Mesenchymal stem cell (in vitro differentiated cells and primary cell): ENCODE measurements at regions not wholly inside any gene's neighbourhood (a gene's known extent, or its start where the extent isn't known, plus 50 kb on each side); places are given as distances from the start of the nearest gene placed in this dataset.

Experiments
- DNase-seq: peaks from one replicate; pipeline ENCODE4 v3.0.0-alpha.2; 2013
- H2AFZ ChIP-seq: one replicate; pipeline ENCODE4 v1.6.1; 2013; ENCODE audit warnings: low read depth, mild to moderate bottlenecking, control low read depth, inconsistent platforms, low read length, moderate library complexity
- H2AK5ac ChIP-seq: 2 replicates; pipeline ENCODE4 v1.6.1; 2013; ENCODE audit warnings: low read length, moderate library complexity, mild to moderate bottlenecking, inconsistent platforms; ENCODE audit not compliant: severe bottlenecking
- H2BK120ac ChIP-seq: one replicate; pipeline ENCODE4 v1.6.1; 2013; ENCODE audit warnings: low read depth, mild to moderate bottlenecking, inconsistent platforms, low read length, moderate library complexity
- H2BK12ac ChIP-seq, 2 experiments: one replicate each; pipeline ENCODE4 v1.6.1; 2013; ENCODE audit warnings: inconsistent platforms in 2 of 2, low read length in 2 of 2, mild to moderate bottlenecking in 2 of 2, moderate library complexity in 2 of 2, control low read depth in 1 of 2
- H2BK15ac ChIP-seq: one replicate; pipeline ENCODE4 v1.6.1; 2013; ENCODE audit warnings: mild to moderate bottlenecking, low read depth, inconsistent platforms; ENCODE audit not compliant: poor library complexity, severe bottlenecking
- H2BK5ac ChIP-seq: 2 replicates; pipeline ENCODE4 v1.6.1; 2013; ENCODE audit warnings: low read depth, mild to moderate bottlenecking, low read length, control low read depth, inconsistent platforms; ENCODE audit not compliant: poor library complexity, severe bottlenecking
- H3K14ac ChIP-seq, 2 experiments: one replicate each; pipeline ENCODE4 v1.6.1; 2013; ENCODE audit warnings: inconsistent platforms in 2 of 2, low read length in 2 of 2, control low read depth in 1 of 2, mild to moderate bottlenecking in 1 of 2, moderate library complexity in 1 of 2
- H3K18ac ChIP-seq, 2 experiments: one replicate each; pipeline ENCODE4 v1.6.1; 2013; ENCODE audit warnings: inconsistent platforms in 2 of 2, low read length in 2 of 2, control low read depth in 1 of 2, low read depth in 1 of 2, mild to moderate bottlenecking in 1 of 2
- H3K23ac ChIP-seq, 2 experiments: one replicate each; pipeline ENCODE4 v1.6.1; 2013; ENCODE audit warnings: inconsistent platforms in 2 of 2, low read length in 2 of 2, mild to moderate bottlenecking in 2 of 2, moderate library complexity in 2 of 2, control low read depth in 1 of 2
- H3K27ac ChIP-seq: 2 replicates; pipeline ENCODE4 v1.5.1; 2013; ENCODE audit warnings: mild to moderate bottlenecking, moderate library complexity, low read length, control low read depth, inconsistent platforms; ENCODE audit not compliant: poor library complexity, severe bottlenecking
- H3K27me3 ChIP-seq, 2 experiments: 2 replicates each; pipeline versions ENCODE4 v1.6.1 to v1.7.0; 2013; ENCODE audit warnings: low read length in 2 of 2, mild to moderate bottlenecking in 2 of 2, moderate library complexity in 2 of 2, control low read depth in 1 of 2, inconsistent platforms in 1 of 2; ENCODE audit not compliant: control insufficient read depth in 1 of 2, insufficient read depth in 1 of 2
- H3K36me3 ChIP-seq, 2 experiments: 2 replicates each; pipeline versions ENCODE4 v1.6.1 to v1.7.0; 2013; ENCODE audit warnings: low read length in 2 of 2, control low read depth in 1 of 2, inconsistent platforms in 1 of 2, low read depth in 1 of 2, mild to moderate bottlenecking in 1 of 2; ENCODE audit not compliant: insufficient read depth in 2 of 2, control insufficient read depth in 1 of 2
- H3K4ac ChIP-seq, 2 experiments: one replicate each; pipeline ENCODE4 v1.6.1; 2013; ENCODE audit warnings: inconsistent platforms in 2 of 2, low read length in 2 of 2, mild to moderate bottlenecking in 2 of 2, moderate library complexity in 2 of 2, control low read depth in 1 of 2, low read depth in 1 of 2
- H3K4me1 ChIP-seq: 2 replicates; pipeline ENCODE4 v1.6.1; 2013; ENCODE audit warnings: low read depth, low read length, control low read depth; ENCODE audit not compliant: control insufficient read depth, insufficient read depth
- H3K4me2 ChIP-seq: 2 replicates; pipeline ENCODE4 v1.6.1; 2013; ENCODE audit warnings: low read length, mild to moderate bottlenecking, inconsistent platforms; ENCODE audit not compliant: poor library complexity, severe bottlenecking
- H3K4me3 ChIP-seq, 2 experiments: 2 replicates each; pipeline versions ENCODE4 v1.5.1 to v1.7.0; 2013; ENCODE audit warnings: low read length in 2 of 2, mild to moderate bottlenecking in 2 of 2, control low read depth in 1 of 2, low read depth in 1 of 2; ENCODE audit not compliant: insufficient read depth in 1 of 2
- H3K79me1 ChIP-seq: replicated peaks from 2 replicates; pipeline ENCODE4 v1.6.1; 2013; ENCODE audit warnings: mild to moderate bottlenecking, control low read depth, low read length, inconsistent platforms; ENCODE audit not compliant: poor library complexity, severe bottlenecking
- H3K9ac ChIP-seq: 2 replicates; pipeline ENCODE4 v1.7.0; 2013; ENCODE audit warnings: mild to moderate bottlenecking, low read length, moderate library complexity
- H3K9me3 ChIP-seq: 2 replicates; pipeline ENCODE4 v1.7.0; 2013; ENCODE audit warnings: mild to moderate bottlenecking, low read length; ENCODE audit not compliant: control insufficient read depth
- H4K8ac ChIP-seq: one replicate; pipeline ENCODE4 v1.6.1; 2013; ENCODE audit warnings: inconsistent platforms, mild to moderate bottlenecking, low read length, moderate library complexity
- H4K91ac ChIP-seq: one replicate; pipeline ENCODE4 v1.6.1; 2013; ENCODE audit warnings: mild to moderate bottlenecking, low read length, inconsistent platforms
- WGBS: methylation state at CpG from one replicate; pipeline ENCODE4 v1.1.7; 2013; ENCODE audit warnings: mixed read lengths; 5-methylcytosine and 5-hydroxymethylcytosine counted together

- Histone ChIP-seq H2BK120ac (no peak overlapping the region), H3K9me3 (peaks cover 24% of the 10 kb centered on the region), H3K9ac (no peak overlapping the region), H3K4me2 (no peak overlapping the region), H2AFZ (no peak overlapping the region), H2BK5ac (no peak overlapping the region), H3K4me3 (no peak overlapping the region), H3K14ac (no peak overlapping the region), H3K79me1 (no peaks in the 10 kb centered on the region), H3K18ac (no peak overlapping the region), H4K91ac (no peak overlapping the region), H3K27me3 (no peaks in the 10 kb centered on the region), H2AK5ac (no peak overlapping the region), H3K4ac (no peak overlapping the region), H3K36me3 (no peaks in the 10 kb centered on the region), H2BK15ac (no peak overlapping the region), H3K23ac (no peak overlapping the region), H3K27ac (no peak overlapping the region), H2BK12ac (no peak overlapping the region), H4K8ac (no peak overlapping the region), H3K4me1 (no peaks in the 10 kb centered on the region)
- WGBS: 85% methylated on average over 2 of the region's 2 CpGs
- DNase-seq: no peak
Measured at GRCh38 chr5:3943859-3944258, 348.2 kb downstream of the IRX1 start.

GRCh38 chr5:3944930-3945329 lies 349.3 kb downstream of the IRX1 start:
- H2BK15ac ChIP-seq: no peak overlapping the region
- no peaks in the 10 kb centered on the region for H3K4me1 ChIP-seq

GRCh38 chr5:3948838-3949237 lies 353.2 kb downstream of the IRX1 start:
- H3K4ac ChIP-seq: no peak overlapping the region
- no peak overlapping the region for H2AFZ ChIP-seq
- peaks cover 16% of the 10 kb centered on the region for H3K9me3 ChIP-seq
- H3K18ac ChIP-seq: no peak overlapping the region
- H3K27me3 ChIP-seq: no peaks in the 10 kb centered on the region
- no peak overlapping the region for H2BK120ac ChIP-seq
- DNase-seq: no peak
- no peak overlapping the region for H3K14ac ChIP-seq
- H2BK5ac ChIP-seq: no peak overlapping the region
- H3K4me2 ChIP-seq: no peak overlapping the region
- no peak overlapping the region for H4K91ac ChIP-seq
- H3K79me1 ChIP-seq: no peaks in the 10 kb centered on the region
- H3K4me3 ChIP-seq: no peak overlapping the region
- H4K8ac ChIP-seq: no peak overlapping the region
- no peak overlapping the region for H3K27ac ChIP-seq
- H3K36me3 ChIP-seq: no peaks in the 10 kb centered on the region
- no peak overlapping the region for H3K23ac ChIP-seq
- no peaks in the 10 kb centered on the region for H3K4me1 ChIP-seq
- no peak overlapping the region for H3K9ac ChIP-seq
- no peak overlapping the region for H2AK5ac ChIP-seq
- WGBS: 57% methylated on average over 4 of the region's 4 CpGs
- no peak overlapping the region for H2BK15ac ChIP-seq
- no peak overlapping the region for H2BK12ac ChIP-seq

More at GRCh38 chr5:3944930-3945329, 349.3 kb downstream of the IRX1 start:
- H3K4me2 ChIP-seq: no peak overlapping the region
- no peak overlapping the region for H2AK5ac ChIP-seq
- no peak overlapping the region for H3K27ac ChIP-seq
- H2AFZ ChIP-seq: no peak overlapping the region
- no peak overlapping the region for H3K23ac ChIP-seq
- H2BK120ac ChIP-seq: no peak overlapping the region
- H3K14ac ChIP-seq: no peak overlapping the region
- no peaks in the 10 kb centered on the region for H3K79me1 ChIP-seq
- 100% methylated on average over 10 of the region's 13 CpGs for WGBS
- no peaks in the 10 kb centered on the region for H3K36me3 ChIP-seq
- no peak overlapping the region for H3K9ac ChIP-seq
- no peak overlapping the region for H4K8ac ChIP-seq
- no peak overlapping the region for H2BK5ac ChIP-seq
- H3K9me3 ChIP-seq: peaks cover 24% of the 10 kb centered on the region
- no peak overlapping the region for H3K18ac ChIP-seq
- H3K4me3 ChIP-seq: no peak overlapping the region
- DNase-seq: no peak
- H4K91ac ChIP-seq: no peak overlapping the region
- no peak overlapping the region for H3K4ac ChIP-seq
- no peaks in the 10 kb centered on the region for H3K27me3 ChIP-seq
- H2BK12ac ChIP-seq: no peak overlapping the region

GRCh38 chr5:3954199-3954598 lies 358.6 kb downstream of the IRX1 start:
- H4K91ac ChIP-seq: no peak overlapping the region
- no peak overlapping the region for H2BK5ac ChIP-seq
- H3K23ac ChIP-seq: no peak overlapping the region
- H3K14ac ChIP-seq: no peak overlapping the region
- no peak overlapping the region for H2AFZ ChIP-seq
- H3K27ac ChIP-seq: no peak overlapping the region
- H3K79me1 ChIP-seq: no peaks in the 10 kb centered on the region
- DNase-seq: no peak
- H3K4me2 ChIP-seq: no peak overlapping the region
- H3K4ac ChIP-seq: no peak overlapping the region
- no peak overlapping the region for H2AK5ac ChIP-seq
- H2BK120ac ChIP-seq: no peak overlapping the region
- WGBS: 40% methylated on average over 3 of the region's 3 CpGs
- H3K9me3 ChIP-seq: peaks cover 33% of the 10 kb centered on the region
- no peak overlapping the region for H3K4me3 ChIP-seq
- H4K8ac ChIP-seq: no peak overlapping the region
- no peak overlapping the region for H2BK15ac ChIP-seq
- H2BK12ac ChIP-seq: no peak overlapping the region
- no peak overlapping the region for H3K18ac ChIP-seq
- no peak overlapping the region for H3K9ac ChIP-seq
- no peaks in the 10 kb centered on the region for H3K36me3 ChIP-seq
- H3K4me1 ChIP-seq: no peaks in the 10 kb centered on the region
- no peaks in the 10 kb centered on the region for H3K27me3 ChIP-seq
